ENCODE measurements at regions not wholly inside any gene's neighbourhood (a gene's known extent, or its start where the extent isn't known, plus 50 kb on each side); places are given as distances from the start of the nearest gene placed in this dataset.

GRCh38 chr11:22473586-22473985 is 135.4 kb downstream of the SLC17A6 start:
- Mint-ChIP-seq H3K4me3 (no peak overlapping the region), H3K27ac (no peak overlapping the region), H3K27me3 (peaks cover 8% of the 10 kb centered on the region), H3K9me3 (no peaks in the 10 kb centered on the region), H3K4me1 (ENCODE audit: low read depth) (no peaks in the 10 kb centered on the region), H3K36me3 (ENCODE audit: low read depth) (no peaks in the 10 kb centered on the region)
- no peak for DNase-seq

GRCh38 chr11:22472306-22472705 is 134.1 kb downstream of the SLC17A6 start:
- H3K4me1 Mint-ChIP-seq (ENCODE audit: low read depth) = no peaks in the 10 kb centered on the region
- no peak overlapping the region for H3K27ac Mint-ChIP-seq

GRCh38 chr11:22471385-22471784 is 133.2 kb downstream of the SLC17A6 start:
- Mint-ChIP-seq H3K9me3 (no peaks in the 10 kb centered on the region), H3K27me3 (peaks cover 12% of the 10 kb centered on the region), H3K36me3 (ENCODE audit: low read depth) (no peaks in the 10 kb centered on the region), H3K27ac (no peak overlapping the region), H3K4me1 (ENCODE audit: low read depth) (no peaks in the 10 kb centered on the region), H3K4me3 (no peak overlapping the region)
- DNase-seq = no peak

More at GRCh38 chr11:22472306-22472705, 134.1 kb downstream of the SLC17A6 start:
- Mint-ChIP-seq H3K36me3 (ENCODE audit: low read depth) (no peaks in the 10 kb centered on the region), H3K4me3 (no peak overlapping the region), H3K9me3 (no peaks in the 10 kb centered on the region), H3K27me3 (peaks cover 9% of the 10 kb centered on the region)
- DNase-seq = no peak

- no peaks in the 10 kb centered on the region for H3K9me3 Mint-ChIP-seq
- DNase-seq = no peak
- no peaks in the 10 kb centered on the region for H3K4me1 Mint-ChIP-seq (ENCODE audit: low read depth)
- no peak overlapping the region for H3K4me3 Mint-ChIP-seq
- no peak overlapping the region for H3K27ac Mint-ChIP-seq
- peaks cover 8% of the 10 kb centered on the region for H3K27me3 Mint-ChIP-seq
- H3K36me3 Mint-ChIP-seq (ENCODE audit: low read depth) = no peaks in the 10 kb centered on the region
Observed at GRCh38 chr11:22467741-22468140, 129.6 kb downstream of the SLC17A6 start.

- Mint-ChIP-seq H3K4me1 (ENCODE audit: low read depth) (no peaks in the 10 kb centered on the region), H3K9me3 (no peaks in the 10 kb centered on the region), H3K27me3 (peaks cover 8% of the 10 kb centered on the region), H3K4me3 (no peak overlapping the region), H3K27ac (no peak overlapping the region), H3K36me3 (ENCODE audit: low read depth) (no peaks in the 10 kb centered on the region)
- DNase-seq = no peak
Observed at GRCh38 chr11:22467248-22467647, 129.1 kb downstream of the SLC17A6 start.

GRCh38 chr11:22466809-22467208 is 128.6 kb downstream of the SLC17A6 start:
- no peak for DNase-seq
- H3K9me3 Mint-ChIP-seq = no peaks in the 10 kb centered on the region

GRCh38 chr11:22466351-22466750 is 128.2 kb downstream of the SLC17A6 start:
- Mint-ChIP-seq H3K4me3 (no peak overlapping the region), H3K9me3 (no peaks in the 10 kb centered on the region), H3K36me3 (ENCODE audit: low read depth) (no peaks in the 10 kb centered on the region), H3K27ac (no peak overlapping the region), H3K4me1 (ENCODE audit: low read depth) (no peaks in the 10 kb centered on the region), H3K27me3 (peaks cover 8% of the 10 kb centered on the region)
- DNase-seq = no peak

More at GRCh38 chr11:22466809-22467208, 128.6 kb downstream of the SLC17A6 start:
- Mint-ChIP-seq H3K27me3 (peaks cover 8% of the 10 kb centered on the region), H3K36me3 (ENCODE audit: low read depth) (no peaks in the 10 kb centered on the region), H3K27ac (no peak overlapping the region), H3K4me1 (ENCODE audit: low read depth) (no peaks in the 10 kb centered on the region), H3K4me3 (no peak overlapping the region)

GRCh38 chr11:22465620-22466019 is 127.4 kb downstream of the SLC17A6 start:
- no peak for DNase-seq
- Mint-ChIP-seq H3K4me1 (ENCODE audit: low read depth) (no peaks in the 10 kb centered on the region), H3K4me3 (no peak overlapping the region), H3K27ac (no peak overlapping the region), H3K9me3 (no peaks in the 10 kb centered on the region), H3K27me3 (peaks cover 8% of the 10 kb centered on the region), H3K36me3 (ENCODE audit: low read depth) (no peaks in the 10 kb centered on the region)

GRCh38 chr11:22461626-22462025 is 123.4 kb downstream of the SLC17A6 start:
- no peaks in the 10 kb centered on the region for H3K4me1 Mint-ChIP-seq (ENCODE audit: low read depth)
- H3K27me3 Mint-ChIP-seq = peaks cover 4% of the 10 kb centered on the region
- H3K36me3 Mint-ChIP-seq (ENCODE audit: low read depth) = no peaks in the 10 kb centered on the region
- H3K27ac Mint-ChIP-seq = no peak overlapping the region
- no peak overlapping the region for H3K4me3 Mint-ChIP-seq
- H3K9me3 Mint-ChIP-seq = peaks cover 3% of the 10 kb centered on the region
- DNase-seq = no peak

GRCh38 chr11:22460181-22460580 is 122.0 kb downstream of the SLC17A6 start:
- DNase-seq = no peak
- no peak overlapping the region for H3K27ac Mint-ChIP-seq
- no peaks in the 10 kb centered on the region for H3K4me1 Mint-ChIP-seq (ENCODE audit: low read depth)
- H3K4me3 Mint-ChIP-seq = no peak overlapping the region
- peaks cover 3% of the 10 kb centered on the region for H3K9me3 Mint-ChIP-seq
- no peaks in the 10 kb centered on the region for H3K36me3 Mint-ChIP-seq (ENCODE audit: low read depth)
- peaks cover 4% of the 10 kb centered on the region for H3K27me3 Mint-ChIP-seq

- H3K4me3 Mint-ChIP-seq = no peak overlapping the region
- peaks cover 4% of the 10 kb centered on the region for H3K27me3 Mint-ChIP-seq
- no peaks in the 10 kb centered on the region for H3K4me1 Mint-ChIP-seq (ENCODE audit: low read depth)
- no peak overlapping the region for H3K27ac Mint-ChIP-seq
- DNase-seq = no peak
- no peaks in the 10 kb centered on the region for H3K36me3 Mint-ChIP-seq (ENCODE audit: low read depth)
- H3K9me3 Mint-ChIP-seq = peaks cover 3% of the 10 kb centered on the region
Observed at GRCh38 chr11:22459048-22459447, 120.9 kb downstream of the SLC17A6 start.

GRCh38 chr11:22458161-22458560 is 120.0 kb downstream of the SLC17A6 start:
- H3K4me3 Mint-ChIP-seq = no peak overlapping the region
- H3K27me3 Mint-ChIP-seq = peaks cover 4% of the 10 kb centered on the region
- H3K36me3 Mint-ChIP-seq (ENCODE audit: low read depth) = no peaks in the 10 kb centered on the region
- peaks cover 3% of the 10 kb centered on the region for H3K9me3 Mint-ChIP-seq
- H3K4me1 Mint-ChIP-seq (ENCODE audit: low read depth) = no peaks in the 10 kb centered on the region
- no peak for DNase-seq
- H3K27ac Mint-ChIP-seq = no peak overlapping the region

- Mint-ChIP-seq H3K27me3 (peaks cover 4% of the 10 kb centered on the region), H3K4me1 (ENCODE audit: low read depth) (no peaks in the 10 kb centered on the region), H3K36me3 (ENCODE audit: low read depth) (no peaks in the 10 kb centered on the region), H3K9me3 (peaks cover 3% of the 10 kb centered on the region), H3K27ac (no peak overlapping the region), H3K4me3 (no peak overlapping the region)
- DNase-seq = no peak
Observed at GRCh38 chr11:22456993-22457762, 119.0 kb downstream of the SLC17A6 start.

- DNase-seq = no peak
- no peaks in the 10 kb centered on the region for H3K36me3 Mint-ChIP-seq (ENCODE audit: low read depth)
- no peak overlapping the region for H3K27ac Mint-ChIP-seq
- H3K27me3 Mint-ChIP-seq = peaks cover 4% of the 10 kb centered on the region
- H3K4me3 Mint-ChIP-seq = no peak overlapping the region
- no peaks in the 10 kb centered on the region for H3K9me3 Mint-ChIP-seq
- H3K4me1 Mint-ChIP-seq (ENCODE audit: low read depth) = no peaks in the 10 kb centered on the region
Observed at GRCh38 chr11:22454461-22455090, 116.4 kb downstream of the SLC17A6 start.

- Mint-ChIP-seq H3K36me3 (ENCODE audit: low read depth) (no peaks in the 10 kb centered on the region), H3K4me1 (ENCODE audit: low read depth) (no peaks in the 10 kb centered on the region), H3K27me3 (peaks cover 12% of the 10 kb centered on the region), H3K4me3 (no peak overlapping the region), H3K9me3 (no peaks in the 10 kb centered on the region), H3K27ac (no peak overlapping the region)
- DNase-seq = no peak
Observed at GRCh38 chr11:22449441-22449840, 111.3 kb downstream of the SLC17A6 start.
